Stimulated activated naive B cell treated with anti-CD40 and anti-IgM and Interleukin-4, amounts not matched to agents 10 μg/mL and 1 μg/mL and 100 μg/mL, for 72 hours (primary cell): ENCODE measurements at regions not wholly inside any gene's neighbourhood (a gene's known extent, or its start where the extent isn't known, plus 50 kb on each side); places are given as distances from the start of the nearest gene placed in this dataset.

Experiments
- ATAC-seq, 2 donors: fragments of 150-1000 bp; cut with Tn5 transposase; replicated peaks; 2 replicates each; pipeline ENCODE4 v1.10.0; 2021; ENCODE audit warnings: moderate library complexity in 1 of 2
- DNase-seq: peaks from one replicate; pipeline ENCODE4 v3.0.0; 2021
- H3K27ac Mint-ChIP-seq: one replicate; pipeline ENCODE4 v1.8.0; 2022; ENCODE audit warnings: mild to moderate bottlenecking, mixed read lengths
- H3K27me3 Mint-ChIP-seq, 2 donors: one replicate each; pipeline ENCODE4 v1.8.0; 2022; ENCODE audit warnings: mixed read lengths in 2 of 2
- H3K36me3 Mint-ChIP-seq, 2 donors: one replicate each; pipeline ENCODE4 v1.8.0; 2022; ENCODE audit warnings: mixed read lengths in 2 of 2, mild to moderate bottlenecking in 1 of 2
- H3K4me1 Mint-ChIP-seq, 2 donors: one replicate each; pipeline ENCODE4 v1.8.0; 2022; ENCODE audit warnings: mixed read lengths in 2 of 2, mild to moderate bottlenecking in 1 of 2
- H3K4me3 Mint-ChIP-seq, 2 donors: one replicate each; pipeline ENCODE4 v1.8.0; 2022; ENCODE audit warnings: mild to moderate bottlenecking in 2 of 2, mixed read lengths in 2 of 2, moderate library complexity in 1 of 2
- H3K9me3 Mint-ChIP-seq, 2 donors: one replicate each; pipeline ENCODE4 v1.8.0; 2022; ENCODE audit warnings: mixed read lengths in 2 of 2, mild to moderate bottlenecking in 1 of 2

GRCh38 chr6:105484238-105485161, 81.6 kb upstream of the PREP start:
- no peak overlapping the region for H3K4me3 Mint-ChIP-seq
- ATAC-seq: peak; percentile 41 to 55
- peaks cover 0 to 2% of the 10 kb centered on the region in 2 donors for H3K36me3 Mint-ChIP-seq

GRCh38 chr6:105483492-105483891, 80.6 kb upstream of the PREP start:
- ATAC-seq: no peak
- H3K4me3 Mint-ChIP-seq: no peak overlapping the region
- no peak for DNase-seq
- peaks cover 9 to 10% of the 10 kb centered on the region in 2 donors for H3K27me3 Mint-ChIP-seq
- peaks cover 0 to 2% of the 10 kb centered on the region in 2 donors for H3K36me3 Mint-ChIP-seq
- peaks cover 3 to 22% of the 10 kb centered on the region in 2 donors for H3K4me1 Mint-ChIP-seq
- H3K9me3 Mint-ChIP-seq: peaks cover 3% of the 10 kb centered on the region in 2 donors
- H3K27ac Mint-ChIP-seq: no peak overlapping the region

More at GRCh38 chr6:105484238-105485161, 81.6 kb upstream of the PREP start:
- H3K9me3 Mint-ChIP-seq: peaks cover 3% of the 10 kb centered on the region in 2 donors
- peaks cover 3 to 23% of the 10 kb centered on the region in 2 donors for H3K4me1 Mint-ChIP-seq
- DNase-seq: no peak
- peaks cover 8 to 9% of the 10 kb centered on the region in 2 donors for H3K27me3 Mint-ChIP-seq
- H3K27ac Mint-ChIP-seq: no peak overlapping the region

- H3K27me3 Mint-ChIP-seq: peaks cover 9 to 12% of the 10 kb centered on the region in 2 donors
- no peak overlapping the region for H3K27ac Mint-ChIP-seq
- H3K36me3 Mint-ChIP-seq: peaks cover 0 to 2% of the 10 kb centered on the region in 2 donors
- peaks cover 3% of the 10 kb centered on the region in 2 donors for H3K9me3 Mint-ChIP-seq
- no peak for DNase-seq
- no peak overlapping the region for H3K4me3 Mint-ChIP-seq
- no peak for ATAC-seq
- peaks cover 3 to 22% of the 10 kb centered on the region in 2 donors for H3K4me1 Mint-ChIP-seq
Observed at GRCh38 chr6:105482921-105483320, 80.0 kb upstream of the PREP start.

GRCh38 chr6:105482227-105482844, 79.5 kb upstream of the PREP start:
- peaks cover 3% of the 10 kb centered on the region in 2 donors for H3K9me3 Mint-ChIP-seq

GRCh38 chr6:105476978-105477377, 74.1 kb upstream of the PREP start:
- H3K27ac Mint-ChIP-seq: no peak overlapping the region
- peaks cover 6 to 8% of the 10 kb centered on the region in 2 donors for H3K9me3 Mint-ChIP-seq
- H3K36me3 Mint-ChIP-seq: peaks cover 0 to 4% of the 10 kb centered on the region in 2 donors
- peaks cover 0 to 11% of the 10 kb centered on the region in 2 donors for H3K27me3 Mint-ChIP-seq
- ATAC-seq (no peak), DNase-seq (no peak)
- peaks cover 0 to 3% of the 10 kb centered on the region in 2 donors for H3K4me1 Mint-ChIP-seq
- no peak overlapping the region for H3K4me3 Mint-ChIP-seq

More at GRCh38 chr6:105482227-105482844, 79.5 kb upstream of the PREP start:
- Mint-ChIP-seq H3K36me3 (peaks cover 0 to 2% of the 10 kb centered on the region in 2 donors), H3K4me3 (no peak overlapping the region), H3K4me1 (peaks cover 3 to 21% of the 10 kb centered on the region in 2 donors), H3K27ac (no peak overlapping the region), H3K27me3 (peaks cover 9 to 12% of the 10 kb centered on the region in 2 donors)
- no peak for DNase-seq
- no peak for ATAC-seq

GRCh38 chr6:105474234-105474633, 71.4 kb upstream of the PREP start:
- Mint-ChIP-seq H3K27ac (no peak overlapping the region), H3K27me3 (peaks cover 0 to 11% of the 10 kb centered on the region in 2 donors), H3K9me3 (peaks cover 6 to 8% of the 10 kb centered on the region in 2 donors), H3K4me1 (no peaks in the 10 kb centered on the region), H3K4me3 (no peak overlapping the region), H3K36me3 (peaks cover 0 to 4% of the 10 kb centered on the region in 2 donors)
- no peak for ATAC-seq
- no peak for DNase-seq

GRCh38 chr6:105469946-105470345, 67.1 kb upstream of the PREP start:
- Mint-ChIP-seq H3K4me1 (no peaks in the 10 kb centered on the region), H3K36me3 (peaks cover 0 to 4% of the 10 kb centered on the region in 2 donors), H3K4me3 (no peak overlapping the region), H3K9me3 (peaks cover 10 to 11% of the 10 kb centered on the region in 2 donors), H3K27ac (no peak overlapping the region), H3K27me3 (peaks cover 17 to 22% of the 10 kb centered on the region in 2 donors)
- DNase-seq (no peak), ATAC-seq (no peak)

GRCh38 chr6:105468850-105469249, 66.0 kb upstream of the PREP start:
- Mint-ChIP-seq H3K27ac (no peak overlapping the region), H3K36me3 (peaks cover 0 to 5% of the 10 kb centered on the region in 2 donors), H3K9me3 (peaks cover 11 to 12% of the 10 kb centered on the region in 2 donors), H3K4me1 (no peaks in the 10 kb centered on the region), H3K27me3 (peaks cover 19 to 23% of the 10 kb centered on the region in 2 donors), H3K4me3 (no peak overlapping the region)
- DNase-seq (no peak), ATAC-seq (no peak)

- H3K9me3 Mint-ChIP-seq: peaks cover 7 to 8% of the 10 kb centered on the region in 2 donors
- H3K27ac Mint-ChIP-seq: no peak overlapping the region
- no peak overlapping the region for H3K4me3 Mint-ChIP-seq
- ATAC-seq (no peak), DNase-seq (no peak)
- peaks cover 0 to 3% of the 10 kb centered on the region in 2 donors for H3K4me1 Mint-ChIP-seq
- H3K36me3 Mint-ChIP-seq: peaks cover 0 to 5% of the 10 kb centered on the region in 2 donors
- H3K27me3 Mint-ChIP-seq: peaks cover 14 to 18% of the 10 kb centered on the region in 2 donors
Observed at GRCh38 chr6:105460860-105461259, 58.0 kb upstream of the PREP start.

- no peak for ATAC-seq
- peaks cover 8 to 12% of the 10 kb centered on the region in 2 donors for H3K27me3 Mint-ChIP-seq
Observed at GRCh38 chr6:105459864-105460263, 57.0 kb upstream of the PREP start.

GRCh38 chr6:105459049-105459448, 56.2 kb upstream of the PREP start:
- Mint-ChIP-seq H3K9me3 (peaks cover 0 to 2% of the 10 kb centered on the region in 2 donors), H3K4me3 (no peak overlapping the region), H3K36me3 (no peaks in the 10 kb centered on the region), H3K27me3 (peaks cover 8 to 11% of the 10 kb centered on the region in 2 donors), H3K27ac (no peak overlapping the region), H3K4me1 (peaks cover 0 to 3% of the 10 kb centered on the region in 2 donors)
- DNase-seq (peak; percentile 6), ATAC-seq (peak; percentile 27 to 91)

More at GRCh38 chr6:105459864-105460263, 57.0 kb upstream of the PREP start:
- Mint-ChIP-seq H3K27ac (no peak overlapping the region), H3K4me3 (no peak overlapping the region), H3K36me3 (no peaks in the 10 kb centered on the region), H3K9me3 (peaks cover under 1 to 2% of the 10 kb centered on the region in 2 donors), H3K4me1 (peaks cover 0 to 3% of the 10 kb centered on the region in 2 donors)
- DNase-seq: no peak

- H3K36me3 Mint-ChIP-seq: no peaks in the 10 kb centered on the region
- ATAC-seq: peak in 1 of 2 donors; percentile 65
Observed at GRCh38 chr6:105458551-105458950, 55.7 kb upstream of the PREP start.

GRCh38 chr6:105458084-105458483, 55.2 kb upstream of the PREP start:
- Mint-ChIP-seq H3K27ac (no peak overlapping the region), H3K4me3 (no peak overlapping the region), H3K27me3 (peaks cover 8 to 11% of the 10 kb centered on the region in 2 donors), H3K9me3 (peaks cover 0 to 2% of the 10 kb centered on the region in 2 donors), H3K36me3 (no peaks in the 10 kb centered on the region), H3K4me1 (peaks cover 5 to 7% of the 10 kb centered on the region in 2 donors)
- DNase-seq (no peak), ATAC-seq (no peak)

More at GRCh38 chr6:105458551-105458950, 55.7 kb upstream of the PREP start:
- DNase-seq: no peak
- H3K9me3 Mint-ChIP-seq: peaks cover 0 to 2% of the 10 kb centered on the region in 2 donors
- H3K4me3 Mint-ChIP-seq: no peak overlapping the region
- peaks cover under 1 to 3% of the 10 kb centered on the region in 2 donors for H3K4me1 Mint-ChIP-seq
- no peak overlapping the region for H3K27ac Mint-ChIP-seq
- peaks cover 8 to 11% of the 10 kb centered on the region in 2 donors for H3K27me3 Mint-ChIP-seq

GRCh38 chr6:105453968-105454367, 51.1 kb upstream of the PREP start:
- Mint-ChIP-seq H3K4me1 (peaks cover 10% of the 10 kb centered on the region in 2 donors), H3K4me3 (no peak overlapping the region), H3K36me3 (no peaks in the 10 kb centered on the region), H3K27ac (no peak overlapping the region), H3K27me3 (peaks cover under 1 to 10% of the 10 kb centered on the region in 2 donors), H3K9me3 (no peaks in the 10 kb centered on the region)
- ATAC-seq: no peak
- DNase-seq: no peak
